Vagina (tissue), 2 donors: ENCODE measurements at regions not wholly inside any gene's neighbourhood (a gene's known extent, or its start where the extent isn't known, plus 50 kb on each side); places are given as distances from the start of the nearest gene placed in this dataset.

Experiments
- CTCF ChIP-seq, 3 experiments: fragments of 450-650 bp in 2 of 3; fragments of 200-600 bp in 1 of 3; sonication (generic) in 1 of 3; IDR thresholded peaks; one replicate each; pipeline ENCODE4 v1.5.1; 2017 to 2019; ENCODE audit warnings: antibody characterized with exemption in 3 of 3, mild to moderate bottlenecking in 2 of 3, moderate library complexity in 2 of 3
- POLR2A ChIP-seq, 2 donors: fragments of 450-650 bp; IDR thresholded peaks; one replicate each; pipeline ENCODE4 v1.6.1; 2017; ENCODE audit warnings: antibody characterized with exemption in 2 of 2, mild to moderate bottlenecking in 2 of 2, moderate library complexity in 2 of 2
- POLR2AphosphoS5 ChIP-seq, 2 donors: sonication (generic); formaldehyde crosslinking; IDR thresholded peaks; one replicate each; pipeline ENCODE4 v1.9.0; 2017; ENCODE audit warnings: antibody characterized with exemption in 2 of 2, mild to moderate bottlenecking in 2 of 2, low read depth in 1 of 2; ENCODE audit not compliant: insufficient read depth in 1 of 2

- TF ChIP-seq CTCF (IDR thresholded peaks at IDR 0.05) (no peak), POLR2A (IDR thresholded peaks at IDR 0.05) (no peak), POLR2AphosphoS5 (IDR thresholded peaks at IDR 0.05; ENCODE audit: insufficient read depth in 1 of 2, low read depth in 1 of 2) (no peak)
Observed at GRCh38 chr6:77389402-77389801, 73.9 kb downstream of the HTR1B start.
